ENCODE measurements at regions not wholly inside any gene's neighbourhood (a gene's known extent, or its start where the extent isn't known, plus 50 kb on each side); places are given as distances from the start of the nearest gene placed in this dataset.

DNA sequence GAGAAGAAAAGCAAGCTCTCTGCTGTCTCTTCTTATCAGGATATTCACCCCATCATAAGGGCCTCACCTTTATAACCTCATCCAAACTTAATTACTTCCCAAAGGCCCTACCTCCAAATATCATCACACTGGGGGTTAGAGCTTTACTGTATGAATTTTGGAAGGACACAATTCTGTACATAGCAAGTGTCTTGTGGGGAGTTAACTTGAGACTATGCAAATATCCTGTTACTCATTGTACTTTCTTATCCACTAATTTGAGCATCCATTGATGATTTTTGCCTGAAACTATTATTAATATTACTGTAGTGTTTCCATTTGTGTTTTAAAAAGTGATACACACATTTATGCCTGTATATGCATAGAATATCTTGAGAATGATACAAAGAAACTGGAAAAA, 129.1 kb upstream of the IVNS1ABP start:
- Histone ChIP-seq H3K4me1 (ENCODE audit: low read length) (no peaks in the 10 kb centered on the region), H3K27me3 (ENCODE audit: low read length) (no peaks in the 10 kb centered on the region), H3K9ac (ENCODE audit: low read length) (no peak overlapping the region), H3K4me2 (ENCODE audit: low read depth, low read length, poor library complexity, severe bottlenecking) (no peak overlapping the region), H3K79me2 (ENCODE audit: low read length) (no peaks in the 10 kb centered on the region), H3K27ac (ENCODE audit: low read length) (no peak overlapping the region), H3K9me2 (replicated peaks; ENCODE audit: insufficient read depth, low read length) (no peaks in the 10 kb centered on the region), H3K9me3 (ENCODE audit: low read length) (no peaks in the 10 kb centered on the region), H3K36me3 (ENCODE audit: insufficient read depth, low read length) (no peaks in the 10 kb centered on the region), H4K20me1 (ENCODE audit: insufficient read depth, low read depth, low read length) (no peaks in the 10 kb centered on the region), H3K4me3 (ENCODE audit: low read length) (no peak overlapping the region), H2AFZ (ENCODE audit: low read length) (no peak overlapping the region)
- DNase-seq = no peak

DNA sequence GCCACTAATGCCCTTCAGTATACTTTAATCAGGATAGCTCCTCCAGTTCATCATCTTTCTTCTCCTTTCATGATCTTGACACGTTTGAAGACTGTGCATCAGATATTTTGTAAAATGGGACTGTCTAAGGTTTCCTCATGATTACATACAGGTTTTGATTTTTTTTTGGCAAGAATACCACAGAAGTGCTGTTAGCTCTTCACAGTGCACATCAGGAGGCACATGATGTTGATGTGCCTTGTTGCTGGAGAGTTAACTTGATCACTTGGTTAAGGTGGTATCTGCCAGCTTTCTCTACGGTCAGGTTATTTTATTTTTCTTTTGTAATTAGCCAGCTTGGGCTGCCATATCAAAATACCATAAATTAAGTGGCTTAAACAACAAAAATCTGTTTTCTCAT, 128.6 kb upstream of the IVNS1ABP start:
- H4K20me1 ChIP-seq (ENCODE audit: insufficient read depth, low read depth, low read length) = no peaks in the 10 kb centered on the region
- no peak for DNase-seq
- H2AFZ ChIP-seq (ENCODE audit: low read length) = no peak overlapping the region

DNA sequence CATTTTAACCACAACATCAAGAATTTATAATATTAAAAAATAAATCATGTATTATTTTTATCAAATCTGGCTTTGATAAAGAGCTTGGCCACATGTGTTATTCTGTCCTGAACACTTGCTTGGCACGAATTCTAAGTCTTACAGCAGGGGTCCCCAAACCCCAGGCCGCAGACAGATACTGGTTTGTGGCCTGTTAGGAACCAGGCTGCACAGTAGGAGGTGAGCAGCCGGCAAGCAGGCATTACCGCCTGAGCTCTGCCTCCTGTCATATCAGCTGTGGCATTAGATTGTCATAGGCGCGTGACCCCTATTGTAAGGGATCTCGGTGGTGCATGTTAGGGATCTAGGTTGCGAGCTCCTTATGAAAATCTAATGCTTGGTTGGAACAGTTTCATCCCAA, 127.6 kb upstream of the IVNS1ABP start:
- no peaks in the 10 kb centered on the region for H3K9me2 ChIP-seq (replicated peaks; ENCODE audit: insufficient read depth, low read length)
- no peaks in the 10 kb centered on the region for H4K20me1 ChIP-seq (ENCODE audit: insufficient read depth, low read depth, low read length)
- H3K4me1 ChIP-seq (ENCODE audit: low read length) = no peaks in the 10 kb centered on the region
- no peaks in the 10 kb centered on the region for H3K36me3 ChIP-seq (ENCODE audit: insufficient read depth, low read length)
- no peaks in the 10 kb centered on the region for H3K79me2 ChIP-seq (ENCODE audit: low read length)
- no peak overlapping the region for H3K4me3 ChIP-seq (ENCODE audit: low read length)
- H3K4me2 ChIP-seq (ENCODE audit: low read depth, low read length, poor library complexity, severe bottlenecking) = no peak overlapping the region
- H3K9ac ChIP-seq (ENCODE audit: low read length) = no peak overlapping the region
- H3K9me3 ChIP-seq (ENCODE audit: low read length) = no peaks in the 10 kb centered on the region
- H3K27me3 ChIP-seq (ENCODE audit: low read length) = no peaks in the 10 kb centered on the region
- no peak overlapping the region for H3K27ac ChIP-seq (ENCODE audit: low read length)
- DNase-seq = no peak
- H2AFZ ChIP-seq (ENCODE audit: low read length) = no peak overlapping the region

More for the DNA sequence above, 128.6 kb upstream of the IVNS1ABP start:
- H3K9ac ChIP-seq (ENCODE audit: low read length) = no peak overlapping the region
- H3K9me2 ChIP-seq (replicated peaks; ENCODE audit: insufficient read depth, low read length) = no peaks in the 10 kb centered on the region
- no peaks in the 10 kb centered on the region for H3K4me1 ChIP-seq (ENCODE audit: low read length)
- H3K27me3 ChIP-seq (ENCODE audit: low read length) = no peaks in the 10 kb centered on the region
- H3K4me2 ChIP-seq (ENCODE audit: low read depth, low read length, poor library complexity, severe bottlenecking) = no peak overlapping the region
- H3K27ac ChIP-seq (ENCODE audit: low read length) = no peak overlapping the region
- no peak overlapping the region for H3K4me3 ChIP-seq (ENCODE audit: low read length)
- H3K79me2 ChIP-seq (ENCODE audit: low read length) = no peaks in the 10 kb centered on the region
- no peaks in the 10 kb centered on the region for H3K9me3 ChIP-seq (ENCODE audit: low read length)
- H3K36me3 ChIP-seq (ENCODE audit: insufficient read depth, low read length) = no peaks in the 10 kb centered on the region

DNA sequence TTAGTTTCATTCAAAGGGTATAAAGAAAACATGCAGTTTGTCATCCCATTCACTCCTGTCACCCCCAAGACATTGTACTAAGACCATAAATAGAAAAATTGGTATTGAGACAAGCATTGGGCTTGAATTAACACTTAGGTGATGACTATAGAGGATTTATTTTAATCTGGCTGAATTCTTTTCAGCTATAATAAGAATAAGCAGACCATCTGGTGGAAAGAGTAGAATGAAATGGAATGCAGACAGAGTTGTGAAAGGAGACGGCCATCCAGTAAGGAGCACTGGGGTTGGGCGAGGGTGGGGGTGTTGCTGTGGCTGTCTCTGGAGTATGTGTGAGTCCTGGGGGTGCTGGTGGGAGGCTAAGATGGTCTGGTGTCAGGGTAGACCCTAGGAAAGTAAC, 125.0 kb upstream of the IVNS1ABP start:
- no peaks in the 10 kb centered on the region for H3K79me2 ChIP-seq (ENCODE audit: low read length)

DNA sequence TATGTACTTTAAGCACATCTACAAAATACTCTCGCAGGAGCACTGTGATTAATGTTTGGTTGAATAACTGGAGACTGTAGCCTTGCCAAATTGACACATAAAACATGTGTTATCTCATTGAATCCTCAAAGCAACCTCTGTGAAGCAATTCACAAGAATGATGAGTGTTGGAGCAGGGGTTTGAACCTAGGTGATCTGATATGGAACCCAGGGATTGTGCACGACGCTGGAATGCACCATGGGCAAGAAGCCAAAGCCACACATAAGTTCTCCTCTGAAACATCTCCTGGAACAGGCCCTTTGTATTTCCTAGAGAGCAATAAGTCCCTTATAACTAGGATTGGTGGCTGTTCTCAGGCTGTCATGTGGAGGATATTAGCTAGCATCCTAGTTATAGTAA, 124.6 kb upstream of the IVNS1ABP start:
- Histone ChIP-seq H4K20me1 (ENCODE audit: insufficient read depth, low read depth, low read length) (no peaks in the 10 kb centered on the region), H3K9me2 (replicated peaks; ENCODE audit: insufficient read depth, low read length) (no peaks in the 10 kb centered on the region), H3K79me2 (ENCODE audit: low read length) (no peaks in the 10 kb centered on the region), H3K9ac (ENCODE audit: low read length) (no peak overlapping the region), H3K36me3 (ENCODE audit: insufficient read depth, low read length) (no peaks in the 10 kb centered on the region), H3K9me3 (ENCODE audit: low read length) (no peaks in the 10 kb centered on the region), H2AFZ (ENCODE audit: low read length) (no peak overlapping the region), H3K4me1 (ENCODE audit: low read length) (peaks cover 5% of the 10 kb centered on the region; the same call in 1 of the 2 replicates), H3K4me3 (ENCODE audit: low read length) (no peak overlapping the region), H3K4me2 (ENCODE audit: low read depth, low read length, poor library complexity, severe bottlenecking) (no peak overlapping the region), H3K27me3 (ENCODE audit: low read length) (no peaks in the 10 kb centered on the region), H3K27ac (ENCODE audit: low read length) (no peak overlapping the region)
- no peak for DNase-seq

More for the DNA sequence above, 125.0 kb upstream of the IVNS1ABP start:
- H3K27ac ChIP-seq (ENCODE audit: low read length) = no peak overlapping the region
- DNase-seq = no peak
- no peaks in the 10 kb centered on the region for H3K27me3 ChIP-seq (ENCODE audit: low read length)
- peaks cover 5% of the 10 kb centered on the region; the same call in 1 of the 2 replicates for H3K4me1 ChIP-seq (ENCODE audit: low read length)
- no peaks in the 10 kb centered on the region for H4K20me1 ChIP-seq (ENCODE audit: insufficient read depth, low read depth, low read length)
- H3K9ac ChIP-seq (ENCODE audit: low read length) = no peak overlapping the region
- no peak overlapping the region for H3K4me2 ChIP-seq (ENCODE audit: low read depth, low read length, poor library complexity, severe bottlenecking)
- H3K9me2 ChIP-seq (replicated peaks; ENCODE audit: insufficient read depth, low read length) = no peaks in the 10 kb centered on the region
- H2AFZ ChIP-seq (ENCODE audit: low read length) = no peak overlapping the region
- H3K4me3 ChIP-seq (ENCODE audit: low read length) = no peak overlapping the region
- no peaks in the 10 kb centered on the region for H3K36me3 ChIP-seq (ENCODE audit: insufficient read depth, low read length)
- H3K9me3 ChIP-seq (ENCODE audit: low read length) = no peaks in the 10 kb centered on the region

DNA sequence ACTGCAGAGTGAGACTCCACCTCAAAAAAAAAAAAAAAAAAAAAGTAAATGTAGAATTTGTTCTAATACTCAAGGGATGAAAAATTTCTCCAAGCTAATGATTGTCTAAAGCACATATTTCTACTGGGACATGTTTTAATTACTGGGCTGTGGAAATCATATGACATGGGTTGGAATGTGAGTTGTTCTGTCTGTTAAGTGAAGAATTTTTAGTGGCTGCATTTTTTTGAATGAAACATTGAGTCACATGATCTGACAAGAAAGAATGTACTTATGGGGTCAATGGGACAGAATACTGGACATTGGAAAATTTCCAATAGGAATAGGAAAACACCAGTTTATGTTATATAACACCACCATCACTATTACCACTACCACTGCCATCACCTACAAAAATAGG, 123.8 kb upstream of the IVNS1ABP start:
- no peaks in the 10 kb centered on the region for H3K27me3 ChIP-seq (ENCODE audit: low read length)
- no peak overlapping the region for H2AFZ ChIP-seq (ENCODE audit: low read length)
- no peak overlapping the region for H3K4me2 ChIP-seq (ENCODE audit: low read depth, low read length, poor library complexity, severe bottlenecking)
- H4K20me1 ChIP-seq (ENCODE audit: insufficient read depth, low read depth, low read length) = no peaks in the 10 kb centered on the region
- no peaks in the 10 kb centered on the region for H3K79me2 ChIP-seq (ENCODE audit: low read length)
- no peaks in the 10 kb centered on the region for H3K36me3 ChIP-seq (ENCODE audit: insufficient read depth, low read length)
- H3K27ac ChIP-seq (ENCODE audit: low read length) = no peak overlapping the region
- H3K4me1 ChIP-seq (ENCODE audit: low read length) = peaks cover 5% of the 10 kb centered on the region; the same call in 1 of the 2 replicates
- no peaks in the 10 kb centered on the region for H3K9me3 ChIP-seq (ENCODE audit: low read length)
- no peak overlapping the region for H3K4me3 ChIP-seq (ENCODE audit: low read length)
- DNase-seq = no peak
- H3K9me2 ChIP-seq (replicated peaks; ENCODE audit: insufficient read depth, low read length) = no peaks in the 10 kb centered on the region
- no peak overlapping the region for H3K9ac ChIP-seq (ENCODE audit: low read length)

DNA sequence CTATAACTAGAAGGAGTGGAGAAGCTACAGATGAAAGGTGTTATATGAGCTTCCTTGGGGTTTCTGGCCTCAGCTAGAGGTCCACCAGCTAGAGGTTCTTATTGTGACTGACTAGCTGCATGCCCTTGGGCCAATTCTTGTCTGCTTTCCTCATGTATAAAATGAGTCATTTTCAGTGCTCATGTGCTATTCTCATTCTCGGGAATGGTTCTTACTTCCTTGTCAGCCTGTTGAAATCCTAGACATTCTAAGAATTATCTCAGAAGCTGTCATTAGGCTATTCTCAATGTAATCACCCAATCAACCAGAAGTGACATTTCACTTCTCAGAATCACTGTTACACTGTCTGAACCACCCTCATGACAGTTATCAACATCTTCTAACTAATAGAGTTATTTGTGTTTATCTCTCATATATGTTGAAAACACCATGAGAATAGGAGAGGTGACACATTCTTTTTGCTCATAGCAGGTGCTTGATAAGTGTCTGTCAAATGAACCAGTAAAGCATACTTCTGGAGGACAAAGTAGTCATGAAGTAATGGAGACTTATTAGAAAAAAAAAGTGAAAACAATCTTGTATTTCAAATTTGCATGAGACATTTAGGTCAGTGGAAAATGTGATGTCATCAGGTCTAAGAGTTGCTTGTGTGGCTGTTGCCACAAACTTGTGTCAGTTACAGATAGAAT, 122.8 kb upstream of the IVNS1ABP start:
- DNase-seq = no peak
- H3K9me2 ChIP-seq (replicated peaks; ENCODE audit: insufficient read depth, low read length) = no peaks in the 10 kb centered on the region

DNA sequence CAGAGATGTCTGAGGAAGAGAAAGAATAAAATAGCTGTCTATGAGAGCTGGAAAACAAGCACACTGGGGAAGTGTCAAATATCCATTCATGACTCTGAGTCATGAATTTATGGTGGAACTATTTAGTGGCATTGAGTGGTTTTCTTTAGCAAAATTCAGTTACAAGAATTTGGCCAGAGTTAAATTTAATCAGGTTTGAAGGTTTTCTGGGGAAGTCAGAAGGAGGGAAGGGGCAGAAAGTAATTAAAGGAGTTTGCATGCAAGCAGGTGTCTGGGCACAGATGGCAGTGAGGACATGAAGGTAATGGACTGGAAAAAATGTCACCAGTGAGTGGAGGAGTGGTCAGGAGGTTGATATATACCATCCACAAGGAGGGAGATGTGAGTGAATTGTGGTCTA, 121.9 kb upstream of the IVNS1ABP start:
- no peak overlapping the region for H3K9ac ChIP-seq (ENCODE audit: low read length)
- H3K9me2 ChIP-seq (replicated peaks; ENCODE audit: insufficient read depth, low read length) = no peaks in the 10 kb centered on the region
- DNase-seq = no peak
- no peaks in the 10 kb centered on the region for H3K9me3 ChIP-seq (ENCODE audit: low read length)
- H3K27me3 ChIP-seq (ENCODE audit: low read length) = no peaks in the 10 kb centered on the region
- H3K36me3 ChIP-seq (ENCODE audit: insufficient read depth, low read length) = no peaks in the 10 kb centered on the region
- H2AFZ ChIP-seq (ENCODE audit: low read length) = no peak overlapping the region
- H3K4me3 ChIP-seq (ENCODE audit: low read length) = no peak overlapping the region
- no peak overlapping the region for H3K27ac ChIP-seq (ENCODE audit: low read length)
- H3K4me1 ChIP-seq (ENCODE audit: low read length) = peaks cover 5% of the 10 kb centered on the region; the same call in 1 of the 2 replicates
- H3K4me2 ChIP-seq (ENCODE audit: low read depth, low read length, poor library complexity, severe bottlenecking) = no peak overlapping the region
- no peaks in the 10 kb centered on the region for H3K79me2 ChIP-seq (ENCODE audit: low read length)
- no peaks in the 10 kb centered on the region for H4K20me1 ChIP-seq (ENCODE audit: insufficient read depth, low read depth, low read length)

More for the DNA sequence above, 122.8 kb upstream of the IVNS1ABP start:
- no peaks in the 10 kb centered on the region for H3K27me3 ChIP-seq (ENCODE audit: low read length)
- no peaks in the 10 kb centered on the region for H3K79me2 ChIP-seq (ENCODE audit: low read length)
- no peak overlapping the region for H3K9ac ChIP-seq (ENCODE audit: low read length)
- no peaks in the 10 kb centered on the region for H3K36me3 ChIP-seq (ENCODE audit: insufficient read depth, low read length)
- no peak overlapping the region for H3K27ac ChIP-seq (ENCODE audit: low read length)
- H3K4me2 ChIP-seq (ENCODE audit: low read depth, low read length, poor library complexity, severe bottlenecking) = no peak overlapping the region
- H3K4me3 ChIP-seq (ENCODE audit: low read length) = no peak overlapping the region
- no peak overlapping the region for H2AFZ ChIP-seq (ENCODE audit: low read length)
- H3K9me3 ChIP-seq (ENCODE audit: low read length) = no peaks in the 10 kb centered on the region
- H4K20me1 ChIP-seq (ENCODE audit: insufficient read depth, low read depth, low read length) = no peaks in the 10 kb centered on the region
- H3K4me1 ChIP-seq (ENCODE audit: low read length) = peaks cover 5% of the 10 kb centered on the region; the same call in 1 of the 2 replicates

Data from Karpas-422 (cell line).